NCI-H2081 (cell line): ENCODE measurements at regions not wholly inside any gene's neighbourhood (a gene's known extent, or its start where the extent isn't known, plus 50 kb on each side); places are given as distances from the start of the nearest gene placed in this dataset.
"Not testable (repeated sequence)": the region's sequence is repeated elsewhere in the genome, so short reads cannot be mapped to it uniquely, and the experiment has no call there.

ENCODE experiments used
- DNase-seq, 2 experiments: peaks; one replicate each; lab custom pipeline; 2025; lab: John Stamatoyannopoulos, UW

DNA sequence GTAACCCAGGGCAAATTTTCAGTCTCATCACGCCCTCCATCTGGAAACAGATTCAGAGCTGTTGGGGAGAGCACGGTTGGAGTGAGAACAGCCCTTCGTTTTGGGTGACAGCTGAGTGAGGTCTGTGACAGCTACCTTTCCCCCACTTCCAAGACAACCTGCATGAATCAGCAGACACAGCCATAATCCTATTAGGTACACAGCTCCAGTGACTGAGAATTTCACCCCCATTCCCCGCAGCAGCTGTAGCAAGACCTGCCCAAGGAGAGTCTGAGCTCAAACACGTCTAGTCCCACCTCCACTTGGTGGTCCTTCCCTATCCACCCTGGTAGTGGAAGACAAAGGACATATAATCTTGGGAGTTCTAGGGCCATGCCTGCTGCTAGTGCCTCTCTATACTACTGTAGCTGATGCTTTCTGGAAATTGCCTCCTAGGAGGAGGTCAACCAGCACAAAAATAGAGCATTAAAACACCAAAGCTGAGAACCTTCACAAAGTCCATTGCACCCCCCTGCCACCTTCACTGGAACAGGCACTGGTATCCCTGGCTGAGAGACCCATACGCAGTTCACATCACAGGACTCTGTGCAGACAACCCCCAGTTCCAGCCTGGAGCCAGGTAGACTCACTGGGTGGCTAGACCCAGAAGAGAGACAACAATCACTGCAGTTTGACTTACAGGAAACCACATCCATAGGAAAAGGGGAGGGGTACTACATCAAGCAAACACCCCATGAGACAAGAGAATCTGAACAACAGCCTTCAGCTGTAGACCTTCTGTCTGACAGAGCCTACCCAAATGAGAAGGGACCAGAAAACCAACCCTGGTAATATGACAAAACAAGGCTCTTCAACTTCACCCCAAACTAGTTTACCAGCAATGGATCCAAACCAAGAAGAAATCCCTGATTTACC, 448.6 kb upstream of the CBLB start:
- no peak for DNase-seq

DNA sequence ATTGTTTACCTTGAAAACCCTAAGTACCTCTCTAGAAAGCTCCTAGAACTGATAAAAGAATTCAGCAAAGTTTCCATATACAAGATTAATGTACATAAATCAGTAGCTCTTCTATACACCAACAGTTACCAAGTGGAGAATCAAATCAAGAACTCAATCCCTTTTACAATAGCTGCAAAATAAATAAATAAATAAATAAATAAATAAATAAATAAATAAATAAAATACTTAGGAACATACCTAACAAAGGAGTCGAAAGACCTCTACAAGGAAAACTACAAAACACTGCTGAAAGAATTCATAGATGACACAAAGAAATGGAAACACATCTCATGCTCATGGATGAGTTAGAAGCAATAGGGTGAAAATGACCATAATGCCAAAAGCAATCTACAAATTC, 452.6 kb upstream of the CBLB start:
- not testable (repeated sequence) for DNase-seq

DNA sequence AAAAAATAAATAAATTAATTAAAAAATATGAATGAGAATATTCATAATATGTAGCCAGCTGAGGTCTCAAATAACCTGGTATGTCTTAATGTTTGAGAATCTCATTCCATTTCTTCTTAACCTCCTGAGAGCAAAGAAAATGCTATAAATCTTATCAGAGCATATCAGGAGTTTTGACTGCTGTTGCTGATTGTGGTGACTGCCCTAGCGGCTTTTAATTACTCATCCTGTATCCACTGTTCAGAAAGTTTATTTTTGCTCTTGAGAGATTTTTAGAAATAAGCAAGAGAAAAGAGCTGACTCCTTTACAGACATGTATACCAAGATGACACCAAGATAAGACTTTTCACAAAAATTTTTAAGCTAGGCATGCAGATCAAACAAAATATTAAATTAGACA, 454.8 kb upstream of the CBLB start:
- DNase-seq = no peak

DNA sequence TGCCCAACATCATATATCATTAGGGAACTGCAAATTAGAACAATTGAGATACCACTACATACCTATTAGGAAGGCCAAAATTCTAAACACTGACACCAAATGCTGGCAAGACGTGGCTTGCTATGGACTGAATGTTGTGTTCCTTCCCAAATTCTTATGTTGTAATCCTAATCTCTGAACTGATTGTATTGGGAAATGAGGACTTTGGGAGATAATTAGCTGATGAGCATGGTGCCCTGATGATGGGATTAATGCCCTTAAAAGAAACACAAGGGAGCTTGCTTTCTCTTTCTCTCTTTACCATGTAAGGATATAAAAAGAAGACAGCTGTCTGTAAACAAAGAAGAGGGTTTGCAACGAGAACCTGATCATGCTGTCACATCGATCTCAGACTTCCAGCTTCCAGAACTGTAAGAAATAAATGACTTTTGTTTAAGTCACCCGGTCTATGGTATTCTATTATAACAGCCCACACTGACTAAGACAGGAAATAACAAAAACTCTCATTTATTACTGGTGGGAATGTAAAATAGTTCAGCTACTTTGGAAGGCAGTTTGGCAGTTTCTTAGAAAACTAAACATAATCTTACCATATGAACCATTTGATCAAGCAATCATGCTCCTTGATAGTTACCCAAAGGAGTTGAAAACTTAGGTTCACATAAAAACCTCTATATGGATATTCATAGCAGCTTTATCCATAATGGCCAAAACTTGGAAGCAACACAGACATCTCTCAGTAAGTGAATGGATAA, 458.3 kb upstream of the CBLB start:
- no peak for DNase-seq

DNA sequence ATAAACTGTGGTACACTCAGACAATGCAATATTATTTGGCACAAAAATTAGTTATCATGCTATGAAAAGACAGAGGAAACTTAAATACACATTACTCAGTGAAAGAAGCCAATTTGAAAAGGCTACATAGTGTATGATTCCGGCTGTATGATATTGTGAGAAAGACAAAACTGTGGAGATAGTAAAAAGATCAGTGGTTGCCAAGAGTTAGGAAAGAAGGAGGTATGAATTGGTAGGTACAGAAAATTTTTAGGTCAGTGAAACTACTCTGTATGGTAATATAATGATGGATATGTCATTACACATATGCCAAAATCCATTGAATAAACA, 458.8 kb upstream of the CBLB start:
- DNase-seq = no peak

DNA sequence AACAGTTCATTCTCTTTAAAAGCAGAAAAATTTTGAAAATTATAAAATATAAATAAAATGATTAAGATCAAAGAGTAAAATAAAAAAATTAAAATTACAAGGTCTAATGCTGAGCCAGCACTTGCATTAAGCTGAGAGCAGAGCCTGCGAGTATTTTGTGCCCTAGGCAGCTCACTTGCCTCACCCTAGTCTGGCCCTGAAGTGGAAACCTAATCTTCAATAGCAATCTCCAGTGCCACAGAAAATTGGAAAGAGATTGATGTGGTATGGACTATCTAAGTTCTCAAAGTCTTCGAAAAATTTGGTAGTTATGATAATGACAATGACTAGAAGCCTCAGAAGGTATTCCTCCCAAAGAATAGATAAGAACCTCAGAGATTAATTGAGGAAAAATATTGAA, 459.4 kb upstream of the CBLB start:
- no peak for DNase-seq

DNA sequence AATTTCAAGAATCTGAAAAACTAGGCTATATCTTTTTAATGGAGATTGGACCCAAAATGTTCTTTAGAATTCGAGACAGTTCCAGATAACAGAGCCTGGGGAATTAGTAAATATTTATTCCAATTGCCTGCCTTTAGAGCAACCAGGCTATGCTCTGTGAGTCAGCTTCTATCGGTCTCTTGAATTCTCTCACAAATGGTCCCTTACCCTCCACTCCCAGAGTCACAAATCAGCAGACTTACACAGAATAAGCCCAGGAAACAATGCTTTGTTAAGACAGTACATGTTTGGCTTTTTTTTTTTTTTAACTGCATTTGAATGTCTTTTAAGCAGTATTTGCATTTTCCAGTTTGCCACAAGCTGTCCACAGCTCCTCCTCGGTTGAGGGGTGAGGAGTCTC, 460.7 kb upstream of the CBLB start:
- DNase-seq = no peak

DNA sequence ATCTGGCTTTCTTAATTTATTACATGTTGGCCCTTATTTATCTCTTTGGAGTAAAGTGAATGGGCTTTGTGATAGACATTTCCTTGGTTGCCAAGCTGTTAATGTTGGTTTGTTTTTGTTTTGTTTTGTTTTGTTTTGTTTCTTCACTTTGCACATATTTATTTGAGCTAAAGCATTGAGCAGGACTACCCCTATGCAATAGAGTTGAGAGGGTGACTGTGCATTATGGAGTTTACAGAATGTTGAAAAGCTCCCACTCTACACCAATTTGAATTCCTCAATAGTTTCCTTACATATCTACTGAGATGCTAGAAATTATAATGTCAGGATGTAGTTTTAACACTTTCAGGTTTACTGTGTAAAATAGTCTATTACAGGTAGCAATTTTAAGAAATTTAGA, 462.8 kb upstream of the CBLB start:
- no peak for DNase-seq

DNA sequence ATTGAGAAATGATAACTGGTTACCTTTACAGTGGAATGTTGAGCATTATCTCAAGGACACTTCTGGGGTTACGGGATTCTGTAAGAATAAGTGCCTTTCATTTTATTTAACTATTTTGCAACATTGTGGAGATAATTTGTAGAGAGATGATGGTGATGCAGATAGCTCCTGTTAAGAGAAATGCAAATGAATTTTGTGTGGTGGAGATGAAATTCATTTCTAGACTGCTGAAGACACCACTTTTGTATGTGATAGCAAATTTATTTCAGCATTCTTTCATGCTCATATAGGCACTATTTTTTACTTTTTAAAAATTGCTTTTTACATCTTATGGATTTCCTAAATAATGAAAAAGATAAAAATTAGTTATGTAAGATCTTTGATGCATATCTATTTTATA, 463.3 kb upstream of the CBLB start:
- DNase-seq = no peak

DNA sequence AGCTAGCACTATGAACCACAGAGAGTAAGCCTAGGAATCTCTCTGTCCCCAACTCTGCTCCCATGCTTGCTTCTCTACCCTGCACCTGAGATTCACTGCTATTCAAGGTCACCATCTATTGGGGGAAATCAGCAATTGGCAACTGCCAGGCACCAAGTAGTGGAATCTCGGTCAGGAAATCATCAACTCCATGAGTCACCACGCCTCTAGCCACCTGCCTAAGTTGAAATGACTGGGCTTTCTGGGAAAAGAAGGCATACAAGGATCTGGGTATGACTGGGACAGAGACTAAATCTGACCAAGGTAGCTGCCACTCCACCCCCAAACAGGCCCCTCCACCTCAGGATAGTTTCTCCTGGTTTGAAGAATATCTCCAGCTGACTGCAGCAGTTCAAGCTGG, 464.1 kb upstream of the CBLB start:
- no peak for DNase-seq

DNA sequence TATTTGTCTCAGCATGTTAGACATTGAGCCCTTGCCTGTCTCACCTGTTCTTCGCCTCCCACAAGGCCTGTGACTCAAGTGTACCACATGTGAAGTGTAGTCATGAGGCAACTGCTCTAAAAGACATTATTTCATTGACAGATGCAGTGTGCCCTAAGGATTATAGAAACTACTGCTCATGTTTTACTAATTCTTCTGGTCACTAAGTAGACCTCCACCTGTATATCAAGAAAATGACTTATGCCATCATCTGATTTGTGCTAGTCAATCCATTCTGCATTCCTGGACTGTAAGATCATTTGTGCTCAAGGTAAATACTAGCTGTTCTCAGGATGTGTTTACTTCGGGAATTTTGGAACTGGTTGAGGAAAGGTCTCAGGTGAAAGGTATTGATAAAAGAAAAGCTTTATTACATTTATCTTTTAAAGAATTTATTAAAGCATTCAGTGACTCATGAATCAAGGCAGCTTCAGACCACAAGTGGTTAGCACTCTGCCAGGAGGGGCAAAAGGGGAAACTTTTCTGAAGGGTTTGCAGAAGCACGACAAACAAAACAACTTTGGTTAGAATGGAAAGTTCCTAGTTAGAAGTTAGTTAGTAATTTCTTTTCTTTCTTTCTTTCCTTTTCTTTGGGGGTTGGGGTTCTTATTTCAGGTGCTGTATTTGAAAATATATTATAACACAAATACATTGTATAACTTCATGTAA, 465.3 kb upstream of the CBLB start:
- DNase-seq = no peak

DNA sequence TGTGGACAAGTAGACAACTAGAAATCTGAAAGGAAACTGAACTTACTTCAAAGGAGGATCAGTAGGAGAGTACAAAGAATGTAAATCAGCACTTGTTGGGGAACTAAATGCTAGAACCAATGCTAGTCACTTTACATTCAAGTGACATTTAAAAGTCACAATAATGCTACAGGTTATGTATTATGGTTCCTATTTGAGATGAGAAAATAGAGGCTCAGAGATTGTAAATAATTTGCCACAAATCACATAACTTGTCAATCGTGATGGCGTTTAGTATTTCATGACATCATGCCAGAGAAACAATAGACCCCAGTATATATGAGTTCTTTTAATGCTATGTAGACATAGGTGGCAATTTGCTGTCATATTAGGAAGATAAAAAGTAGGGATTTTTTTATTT, 467.8 kb upstream of the CBLB start:
- no peak for DNase-seq

DNA sequence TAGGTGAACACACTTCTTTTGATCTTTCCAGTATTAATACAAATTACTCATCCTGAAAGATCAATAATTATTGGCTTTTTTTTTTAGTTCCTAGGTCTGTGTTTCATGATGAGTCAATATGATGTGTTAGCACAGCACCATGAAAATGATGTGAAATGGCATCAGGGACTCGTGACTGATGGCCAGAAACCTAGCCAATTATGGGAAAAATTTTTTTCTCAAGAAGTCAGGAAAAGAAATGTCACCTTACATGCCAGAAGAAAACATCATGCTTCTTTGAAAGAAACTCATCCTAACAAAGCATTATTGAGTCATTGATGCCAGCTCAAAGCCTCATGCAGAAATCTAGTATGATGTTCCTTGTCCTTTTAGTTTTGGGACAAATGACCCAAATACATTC, 468.3 kb upstream of the CBLB start:
- no peak for DNase-seq

DNA sequence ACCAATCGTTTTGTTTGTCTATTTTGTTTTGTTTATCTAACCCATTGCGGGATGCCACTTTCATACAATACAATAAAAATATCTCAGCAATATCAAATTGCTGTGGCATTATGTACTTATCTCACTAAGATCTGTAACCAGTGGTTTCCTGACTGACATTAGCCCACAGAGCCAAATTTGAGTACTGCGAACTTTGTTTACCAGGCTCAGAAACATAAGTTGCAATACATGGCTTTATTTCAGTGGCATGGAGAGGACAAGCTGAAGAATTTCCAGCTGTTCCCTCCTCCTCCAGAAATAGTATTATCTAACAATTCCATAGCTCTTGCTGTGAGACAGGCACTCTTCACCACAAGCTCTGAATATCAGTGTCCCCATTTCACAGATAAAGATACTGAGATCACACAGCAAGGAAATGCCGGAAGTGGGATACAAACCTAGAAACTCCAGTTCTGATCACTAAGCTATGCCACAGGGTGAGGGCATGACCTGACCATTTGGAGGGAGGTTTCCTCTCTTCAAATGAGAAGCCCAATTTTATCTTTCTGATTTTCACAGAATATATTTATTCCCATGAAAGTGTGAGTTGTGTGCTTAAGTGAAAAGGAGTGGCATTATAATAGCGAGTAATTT, 469.9 kb upstream of the CBLB start:
- no peak for DNase-seq

DNA sequence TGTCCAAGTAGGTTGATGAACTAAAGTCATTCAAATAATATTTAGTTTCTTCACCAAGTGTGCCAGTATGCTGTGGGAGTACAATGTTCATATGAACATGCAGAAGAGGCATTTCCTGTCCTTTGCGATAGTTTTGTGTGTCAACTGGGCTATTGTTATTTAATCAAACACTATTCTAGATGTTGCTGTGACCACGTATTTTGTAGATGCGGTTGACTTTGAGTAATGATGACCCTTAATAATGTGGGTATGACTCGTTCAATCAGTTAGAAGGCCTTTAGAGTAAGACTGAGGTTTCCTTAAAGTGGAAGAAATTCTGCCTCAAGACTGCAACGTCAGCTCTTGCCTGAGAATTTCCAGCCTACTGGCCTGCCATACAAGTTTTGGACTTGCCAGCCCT, 470.7 kb upstream of the CBLB start:
- DNase-seq = no peak

DNA sequence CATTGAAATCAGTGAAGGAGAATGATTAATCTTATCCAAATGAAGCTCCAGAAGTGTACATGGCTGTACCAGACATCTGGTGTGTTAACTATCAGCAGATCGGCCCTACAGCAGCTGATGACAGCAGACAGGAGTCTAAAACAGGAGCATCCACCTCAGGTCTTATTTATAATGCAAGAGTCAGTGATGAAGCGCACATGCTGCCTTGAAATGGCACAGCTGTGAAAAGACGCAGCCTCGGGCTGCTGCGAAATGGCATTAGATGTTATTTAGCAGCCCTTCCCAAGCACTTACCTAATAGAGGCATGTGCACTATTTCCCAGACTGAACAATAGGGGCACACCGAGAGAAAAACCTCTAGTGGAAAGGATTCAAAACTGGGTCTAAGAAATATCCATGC, 472.3 kb upstream of the CBLB start:
- DNase-seq = no peak

DNA sequence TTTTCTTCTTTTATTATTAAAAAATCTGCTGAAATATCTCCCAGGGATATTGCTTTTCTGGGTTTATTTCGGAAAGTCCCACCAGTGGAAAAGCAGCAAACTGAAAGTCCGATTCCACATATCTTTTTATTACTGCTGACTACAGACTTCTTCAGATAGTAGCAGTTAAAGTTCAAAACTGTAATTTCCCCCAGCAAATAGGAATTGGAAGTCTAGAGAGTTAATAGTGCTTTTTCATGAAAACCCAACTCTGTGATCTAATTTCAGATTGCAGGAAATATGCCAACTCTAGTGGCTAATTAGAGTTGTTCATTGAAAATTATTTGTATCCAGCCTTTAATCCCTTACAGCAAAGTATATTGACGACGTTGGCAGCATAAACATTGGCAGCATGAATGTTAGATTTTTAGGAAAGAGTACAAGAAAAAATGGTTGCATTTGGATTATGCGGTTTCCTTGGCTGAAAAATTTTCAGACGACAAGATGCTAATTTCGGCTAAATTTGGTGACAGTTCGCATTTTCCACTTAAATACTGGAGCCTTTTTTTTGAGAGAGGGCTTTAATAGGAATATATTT, 472.9 kb upstream of the CBLB start:
- DNase-seq = no peak

DNA sequence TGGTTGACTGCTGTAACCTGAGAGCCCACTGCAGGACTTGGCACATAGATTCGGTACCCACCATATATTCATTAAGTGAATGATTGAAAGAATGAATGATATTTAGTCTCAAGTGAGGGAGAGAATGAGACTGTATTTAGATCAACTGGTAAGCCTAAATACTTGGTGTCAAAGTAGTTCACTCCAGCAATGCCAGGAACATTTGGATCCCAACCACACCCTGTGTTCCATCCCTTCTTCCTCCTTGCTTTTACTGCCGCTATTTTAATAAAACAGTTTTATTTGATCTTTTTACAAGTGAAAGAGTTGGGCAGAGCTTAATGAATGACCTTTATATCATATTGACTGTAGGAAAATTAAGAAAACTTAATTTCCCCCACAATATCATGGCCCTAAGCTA, 473.6 kb upstream of the CBLB start:
- DNase-seq = no peak

DNA sequence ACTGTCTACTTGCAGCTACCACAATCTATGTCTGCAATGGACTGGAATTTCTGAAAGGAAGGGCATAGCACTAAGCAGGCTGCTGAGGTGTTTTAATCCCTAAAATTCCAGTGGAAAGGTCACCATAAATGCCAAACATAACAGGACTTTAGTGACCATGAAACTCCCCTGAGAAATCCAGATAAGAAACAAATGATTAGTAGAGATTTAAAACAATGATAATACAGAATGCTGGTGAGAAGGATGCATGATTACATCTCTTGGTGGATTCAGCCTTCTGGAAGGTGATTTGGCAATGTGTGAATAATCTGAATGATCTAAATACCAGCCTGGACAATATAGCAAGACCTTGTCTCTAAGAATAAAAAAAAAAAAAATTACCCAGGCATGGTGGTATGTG, 475.0 kb upstream of the CBLB start:
- DNase-seq = no peak

DNA sequence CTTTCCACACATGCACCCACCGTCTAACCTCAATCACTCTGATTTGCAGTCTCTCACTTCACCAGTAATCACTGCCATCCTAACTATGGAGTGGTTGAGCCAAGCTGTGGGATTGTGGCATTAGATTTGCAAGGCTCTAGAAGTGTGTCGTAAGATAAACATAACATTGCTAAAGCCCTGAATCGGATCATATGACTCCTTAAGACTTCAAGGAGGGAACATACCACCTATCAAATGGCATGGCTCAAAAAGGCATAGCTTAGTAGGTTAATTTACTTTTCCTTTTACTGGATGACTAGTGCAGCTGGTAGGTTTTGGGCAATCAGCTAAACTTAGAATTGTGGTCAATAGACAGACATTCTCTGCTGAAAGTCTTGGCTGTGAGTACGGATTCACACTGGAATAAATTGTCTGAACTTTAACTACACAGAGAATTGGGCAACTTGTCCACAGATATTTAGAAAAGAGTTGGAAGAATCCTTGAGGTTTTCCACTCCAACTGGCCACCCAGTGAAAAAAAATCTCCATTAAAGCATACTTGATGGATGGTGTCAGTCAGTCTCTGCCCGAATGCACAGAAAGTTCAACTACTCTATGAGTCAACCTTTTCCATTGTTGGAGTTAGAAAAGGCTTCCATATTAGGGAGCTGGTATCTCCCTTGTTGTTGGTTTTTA, 476.7 kb upstream of the CBLB start:
- no peak for DNase-seq

DNA sequence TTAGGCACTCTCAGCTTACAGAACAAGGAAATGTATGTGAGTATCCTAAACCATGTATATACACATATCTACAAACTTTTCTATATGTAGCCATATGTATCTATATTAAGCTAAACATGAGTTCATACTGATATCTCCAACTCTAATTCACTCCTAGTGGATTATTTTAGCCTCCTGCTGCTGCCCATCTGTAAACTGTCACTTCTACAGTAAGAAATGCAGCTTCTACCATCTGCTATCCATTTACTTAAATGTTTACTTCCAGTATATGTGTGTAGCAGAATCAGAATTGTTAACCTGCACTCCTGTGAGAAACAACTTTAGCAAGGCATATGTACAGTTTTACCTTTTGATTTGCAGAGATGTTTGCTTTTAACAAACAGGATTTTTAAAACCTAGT, 478.5 kb upstream of the CBLB start:
- no peak for DNase-seq
